Skeletal muscle satellite cell (primary cell): ENCODE measurements at regions not wholly inside any gene's neighbourhood (a gene's known extent, or its start where the extent isn't known, plus 50 kb on each side); places are given as distances from the start of the nearest gene placed in this dataset.
"Not testable (repeated sequence)": the region's sequence is repeated elsewhere in the genome, so short reads cannot be mapped to it uniquely, and the experiment has no call there.

Source experiments
- H3K27me3 ChIP-seq: 2 replicates; pipeline ENCODE4 v1.7.0; 2013; ENCODE audit warnings: low read length; ENCODE audit not compliant: control insufficient read depth, insufficient read depth
- H3K36me3 ChIP-seq: 2 replicates; pipeline ENCODE4 v1.7.0; 2013; ENCODE audit warnings: mild to moderate bottlenecking, control low read depth, low read length; ENCODE audit not compliant: insufficient read depth
- H3K4me1 ChIP-seq: 2 replicates; pipeline ENCODE4 v1.7.0; 2013; ENCODE audit warnings: low read length; ENCODE audit not compliant: control insufficient read depth, insufficient read depth
- H3K4me2 ChIP-seq: 2 replicates; pipeline ENCODE4 v1.7.0; 2013; ENCODE audit warnings: mild to moderate bottlenecking, low read length
- H3K4me3 ChIP-seq: 2 replicates; pipeline ENCODE4 v1.7.0; 2013; ENCODE audit warnings: low read length
- H3K9ac ChIP-seq: 2 replicates; pipeline ENCODE4 v1.7.0; 2013; ENCODE audit warnings: mild to moderate bottlenecking, low read depth, low read length, moderate library complexity
- H3K9me3 ChIP-seq: replicated peaks from 2 replicates; pipeline ENCODE4 v1.7.0; 2013; ENCODE audit warnings: mild to moderate bottlenecking, control low read depth, low read length

GRCh38 chr4:3938676-3939075 lies 172.5 kb downstream of the ADRA2C start:
- not testable (repeated sequence) for H3K4me2 ChIP-seq, H3K36me3 ChIP-seq, H3K4me3 ChIP-seq, H3K9me3 ChIP-seq, H3K27me3 ChIP-seq, H3K9ac ChIP-seq, H3K4me1 ChIP-seq

- H3K27me3 ChIP-seq, H3K4me1 ChIP-seq, H3K4me3 ChIP-seq, H3K9me3 ChIP-seq, H3K4me2 ChIP-seq, H3K36me3 ChIP-seq: not testable (repeated sequence)
- H3K9ac ChIP-seq: peak overlapping the region; percentile 30
These were observed 173.9 kb downstream of the ADRA2C start for GRCh38 chr4:3939954-3940591.

GRCh38 chr4:3941735-3942522 lies 175.7 kb downstream of the ADRA2C start:
- not testable (repeated sequence) for H3K27me3 ChIP-seq, H3K36me3 ChIP-seq, H3K4me2 ChIP-seq, H3K4me3 ChIP-seq, H3K9ac ChIP-seq, H3K4me1 ChIP-seq, H3K9me3 ChIP-seq

GRCh38 chr4:3942569-3942971 lies 176.4 kb downstream of the ADRA2C start:
- not testable (repeated sequence) for H3K27me3 ChIP-seq, H3K9me3 ChIP-seq, H3K36me3 ChIP-seq, H3K4me1 ChIP-seq
- Histone ChIP-seq H3K9ac (peak overlapping the region; percentile 28), H3K4me2 (peak overlapping the region; percentile 47), H3K4me3 (peak overlapping the region; percentile 33)

- H3K4me2 ChIP-seq, H3K4me1 ChIP-seq, H3K4me3 ChIP-seq, H3K27me3 ChIP-seq, H3K9me3 ChIP-seq, H3K36me3 ChIP-seq: not testable (repeated sequence)
- H3K9ac ChIP-seq: peak overlapping the region; percentile 50
These were observed 176.9 kb downstream of the ADRA2C start for GRCh38 chr4:3943051-3943450.

- peaks cover 5% of the 10 kb centered on the region for H3K4me1 ChIP-seq
- no peak overlapping the region for H3K4me3 ChIP-seq
- H3K27me3 ChIP-seq: no peaks in the 10 kb centered on the region
- H3K9ac ChIP-seq: no peak overlapping the region
- no peak overlapping the region for H3K4me2 ChIP-seq
- no peaks in the 10 kb centered on the region for H3K9me3 ChIP-seq
- no peaks in the 10 kb centered on the region for H3K36me3 ChIP-seq
These were observed 179.5 kb downstream of the ADRA2C start for GRCh38 chr4:3945511-3946290.

- not testable (repeated sequence) for H3K9me3 ChIP-seq, H3K4me3 ChIP-seq
These were observed 180.4 kb downstream of the ADRA2C start for GRCh38 chr4:3946553-3946952.

GRCh38 chr4:3947761-3948160 lies 181.6 kb downstream of the ADRA2C start:
- H3K9ac ChIP-seq, H3K4me1 ChIP-seq, H3K4me2 ChIP-seq, H3K27me3 ChIP-seq, H3K36me3 ChIP-seq, H3K9me3 ChIP-seq, H3K4me3 ChIP-seq: not testable (repeated sequence)

More at GRCh38 chr4:3946553-3946952, 180.4 kb downstream of the ADRA2C start:
- H3K36me3 ChIP-seq, H3K4me1 ChIP-seq, H3K27me3 ChIP-seq, H3K4me2 ChIP-seq, H3K9ac ChIP-seq: not testable (repeated sequence)

- H3K9me3 ChIP-seq, H3K4me2 ChIP-seq, H3K4me3 ChIP-seq, H3K27me3 ChIP-seq, H3K4me1 ChIP-seq, H3K36me3 ChIP-seq, H3K9ac ChIP-seq: not testable (repeated sequence)
These were observed 182.0 kb downstream of the ADRA2C start for GRCh38 chr4:3948210-3948609.

- H3K4me3 ChIP-seq, H3K4me2 ChIP-seq, H3K9me3 ChIP-seq, H3K36me3 ChIP-seq, H3K9ac ChIP-seq, H3K27me3 ChIP-seq: not testable (repeated sequence)
- peaks cover 13% of the 10 kb centered on the region for H3K4me1 ChIP-seq
These were observed 183.7 kb downstream of the ADRA2C start for GRCh38 chr4:3949916-3950315.

GRCh38 chr4:3952443-3953139 lies 186.4 kb downstream of the ADRA2C start:
- H3K27me3 ChIP-seq, H3K4me2 ChIP-seq, H3K9ac ChIP-seq, H3K36me3 ChIP-seq, H3K4me3 ChIP-seq, H3K9me3 ChIP-seq: not testable (repeated sequence)
- peaks cover 13% of the 10 kb centered on the region for H3K4me1 ChIP-seq
